Prostate gland (tissue), 2 donors: ENCODE measurements at regions not wholly inside any gene's neighbourhood (a gene's known extent, or its start where the extent isn't known, plus 50 kb on each side); places are given as distances from the start of the nearest gene placed in this dataset.

ENCODE experiments used
- POLR2A ChIP-seq: fragments of 450-650 bp; IDR thresholded peaks from one replicate; pipeline ENCODE4 v1.6.1; 2016; ENCODE audit warnings: antibody characterized with exemption, mild to moderate bottlenecking
- POLR2AphosphoS5 ChIP-seq: sonication (generic); formaldehyde crosslinking; IDR thresholded peaks from one replicate; pipeline ENCODE4 v1.6.1; 2017; ENCODE audit warnings: antibody characterized with exemption
- TF ChIP-seq, protein P1 (sequence below), 4 experiments: fragments of 200-600 bp in 2 of 4; fragments of 450-650 bp in 2 of 4; sonication (generic) in 2 of 4; IDR thresholded peaks; 1 replicate in 3 of 4; 2 replicates in 1 of 4; pipeline ENCODE4 v1.5.1; 2016 to 2019; ENCODE audit warnings: antibody characterized with exemption in 4 of 4, mild to moderate bottlenecking in 2 of 4, moderate library complexity in 2 of 4

DNA sequence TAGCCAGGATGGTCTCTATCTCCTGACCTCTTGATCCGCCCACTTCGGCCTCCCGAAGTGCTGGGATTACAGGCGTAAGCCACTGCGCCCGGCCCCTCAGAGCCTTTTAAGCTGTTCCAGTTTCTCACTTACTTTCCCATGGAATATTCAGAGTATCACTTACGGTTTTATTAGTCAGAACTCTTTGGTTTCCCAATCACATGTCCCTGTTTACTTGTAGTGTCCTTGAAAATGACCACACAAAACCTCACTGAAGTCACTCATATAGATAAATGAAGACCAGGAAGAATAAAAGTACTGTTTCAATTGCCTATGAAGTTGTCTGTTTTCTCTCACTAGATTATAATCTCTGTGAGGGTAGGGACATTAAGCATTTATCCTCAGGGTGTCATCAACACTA lies 217.2 kb upstream of the HCCS start:
- TF ChIP-seq, protein P1, sequence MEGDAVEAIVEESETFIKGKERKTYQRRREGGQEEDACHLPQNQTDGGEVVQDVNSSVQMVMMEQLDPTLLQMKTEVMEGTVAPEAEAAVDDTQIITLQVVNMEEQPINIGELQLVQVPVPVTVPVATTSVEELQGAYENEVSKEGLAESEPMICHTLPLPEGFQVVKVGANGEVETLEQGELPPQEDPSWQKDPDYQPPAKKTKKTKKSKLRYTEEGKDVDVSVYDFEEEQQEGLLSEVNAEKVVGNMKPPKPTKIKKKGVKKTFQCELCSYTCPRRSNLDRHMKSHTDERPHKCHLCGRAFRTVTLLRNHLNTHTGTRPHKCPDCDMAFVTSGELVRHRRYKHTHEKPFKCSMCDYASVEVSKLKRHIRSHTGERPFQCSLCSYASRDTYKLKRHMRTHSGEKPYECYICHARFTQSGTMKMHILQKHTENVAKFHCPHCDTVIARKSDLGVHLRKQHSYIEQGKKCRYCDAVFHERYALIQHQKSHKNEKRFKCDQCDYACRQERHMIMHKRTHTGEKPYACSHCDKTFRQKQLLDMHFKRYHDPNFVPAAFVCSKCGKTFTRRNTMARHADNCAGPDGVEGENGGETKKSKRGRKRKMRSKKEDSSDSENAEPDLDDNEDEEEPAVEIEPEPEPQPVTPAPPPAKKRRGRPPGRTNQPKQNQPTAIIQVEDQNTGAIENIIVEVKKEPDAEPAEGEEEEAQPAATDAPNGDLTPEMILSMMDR (IDR thresholded peaks at IDR 0.05), result no peak
- TF ChIP-seq POLR2A (no peak), POLR2AphosphoS5 (no peak)
